Gastrocnemius medialis (tissue), 4 donors: ENCODE measurements at regions not wholly inside any gene's neighbourhood (a gene's known extent, or its start where the extent isn't known, plus 50 kb on each side); places are given as distances from the start of the nearest gene placed in this dataset.

Experiments used
- ATAC-seq, 2 donors: fragments of 150-250 bp; one replicate each; pipeline ENCODE4 v1.9.1; 2016
- DNase-seq, 2 donors: peaks; one replicate each; pipeline ENCODE4 v3.0.0-alpha.2; 2019
- H3K27ac ChIP-seq, 4 donors: fragments of 200-600 bp; sonication (generic); 1 replicate in 1 of 4; 2 replicates in 3 of 4; pipeline ENCODE4 v1.5.1; 2016 to 2018; ENCODE audit warnings: mild to moderate bottlenecking in 2 of 4, moderate library complexity in 1 of 4
- H3K27me3 ChIP-seq, 3 donors: fragments of 200-600 bp; sonication (generic) in 2 of 3; 1 replicate in 1 of 3; 2 replicates in 2 of 3; pipeline versions ENCODE4 v1.5.1 to v1.6.0; 2016 to 2019; ENCODE audit warnings: mild to moderate bottlenecking in 1 of 3, moderate library complexity in 1 of 3
- H3K36me3 ChIP-seq, 2 donors: fragments of 200-600 bp; sonication (generic) in 1 of 2; one replicate each; pipeline ENCODE4 v1.5.1; 2017 to 2018
- H3K4me1 ChIP-seq, 2 donors: fragments of 200-600 bp; sonication (generic) in 1 of 2; one replicate each; pipeline ENCODE4 v1.5.1; 2016 to 2017; ENCODE audit warnings: mild to moderate bottlenecking in 2 of 2
- H3K4me3 ChIP-seq, 4 donors: fragments of 200-600 bp; sonication (generic) in 3 of 4; 1 replicate in 1 of 4; 2 replicates in 3 of 4; pipeline ENCODE4 v1.5.1; 2016 to 2019; ENCODE audit warnings: mild to moderate bottlenecking in 2 of 4
- H3K9me3 ChIP-seq, 3 donors: fragments of 200-600 bp; sonication (generic) in 2 of 3; 1 replicate in 1 of 3; 2 replicates in 2 of 3; pipeline ENCODE4 v1.5.1; 2016 to 2019
- CTCF ChIP-seq, 5 experiments: fragments of 450-650 bp in 3 of 5; fragments of 200-600 bp in 2 of 5; sonication (generic) in 2 of 5; IDR thresholded peaks in 4 of 5; conservative IDR thresholded peaks in 1 of 5; 1 replicate in 4 of 5; 2 replicates in 1 of 5; pipeline ENCODE4 v1.5.1; 2016 to 2019; ENCODE audit warnings: antibody characterized with exemption in 5 of 5, mild to moderate bottlenecking in 3 of 5, moderate library complexity in 3 of 5
- POLR2A ChIP-seq, 2 donors: fragments of 450-650 bp; IDR thresholded peaks; one replicate each; pipeline ENCODE4 v1.6.1; 2017; ENCODE audit warnings: antibody characterized with exemption in 2 of 2, mild to moderate bottlenecking in 2 of 2, moderate library complexity in 2 of 2
- in situ Hi-C, 4 donors: fragments of 200-750 bp; cut with MboI; loops; one replicate each; pipeline versions ENCODE4 v1.15.0 to v1.8.0; 2017; ENCODE audit warnings: low sequenced_read_pairs in 4 of 4
- intact Hi-C: fragments of 100-400 bp; cut with DNase I; formaldehyde crosslinking; loops from one replicate; pipeline ENCODE4 v1.15.1; 2023; ENCODE audit warnings: low total_unique reads

GRCh38 chr4:56273391-56273790 lies 113.9 kb downstream of the AASDH start:
- no peaks in the 10 kb centered on the region for H3K9me3 ChIP-seq
- H3K36me3 ChIP-seq: no peaks in the 10 kb centered on the region
- TF ChIP-seq POLR2A (IDR thresholded peaks at IDR 0.05) (no peak), CTCF (IDR thresholded peaks at IDR 0.05 in 4 of 5, conservative IDR thresholded peaks at IDR 0.05 in 1 of 5) (no peak)
- ATAC-seq: no peak
- no peak overlapping the region for H3K4me3 ChIP-seq
- DNase-seq: no peak
- H3K27ac ChIP-seq: no peak overlapping the region
- in situ Hi-C loops (no loop called here), intact Hi-C loops (no loop called here)
- no peaks in the 10 kb centered on the region for H3K4me1 ChIP-seq
- no peaks in the 10 kb centered on the region for H3K27me3 ChIP-seq

- TF ChIP-seq POLR2A (IDR thresholded peaks at IDR 0.05) (no peak), CTCF (IDR thresholded peaks at IDR 0.05 in 4 of 5, conservative IDR thresholded peaks at IDR 0.05 in 1 of 5) (no peak)
- DNase-seq (no peak), ATAC-seq (no peak)
- Histone ChIP-seq H3K27me3 (no peaks in the 10 kb centered on the region), H3K27ac (no peak overlapping the region), H3K9me3 (no peaks in the 10 kb centered on the region), H3K4me3 (no peak overlapping the region), H3K4me1 (no peaks in the 10 kb centered on the region), H3K36me3 (no peaks in the 10 kb centered on the region)
- intact Hi-C loops: no loop called here
- in situ Hi-C loops: no loop called here
Observed at GRCh38 chr4:56272927-56273326, 114.4 kb downstream of the AASDH start.

GRCh38 chr4:56272003-56272402 lies 115.3 kb downstream of the AASDH start:
- TF ChIP-seq POLR2A (IDR thresholded peaks at IDR 0.05) (no peak), CTCF (IDR thresholded peaks at IDR 0.05 in 4 of 5, conservative IDR thresholded peaks at IDR 0.05 in 1 of 5) (no peak)
- H3K27me3 ChIP-seq: no peaks in the 10 kb centered on the region
- no peak overlapping the region for H3K4me3 ChIP-seq
- ATAC-seq: no peak
- DNase-seq: no peak
- intact Hi-C loops: no loop called here
- no peaks in the 10 kb centered on the region for H3K36me3 ChIP-seq
- no peaks in the 10 kb centered on the region for H3K4me1 ChIP-seq
- H3K27ac ChIP-seq: no peak overlapping the region
- in situ Hi-C loops: no loop called here
- no peaks in the 10 kb centered on the region for H3K9me3 ChIP-seq

GRCh38 chr4:56271131-56271530 lies 116.2 kb downstream of the AASDH start:
- no peaks in the 10 kb centered on the region for H3K36me3 ChIP-seq
- H3K4me3 ChIP-seq: no peak overlapping the region
- TF ChIP-seq CTCF (IDR thresholded peaks at IDR 0.05 in 4 of 5, conservative IDR thresholded peaks at IDR 0.05 in 1 of 5): no peak
- TF ChIP-seq POLR2A (IDR thresholded peaks at IDR 0.05): no peak
- no peak for ATAC-seq
- no peak for DNase-seq
- in situ Hi-C loops (no loop called here), intact Hi-C loops (no loop called here)
- H3K27ac ChIP-seq: no peak overlapping the region
- H3K4me1 ChIP-seq: no peaks in the 10 kb centered on the region
- no peaks in the 10 kb centered on the region for H3K9me3 ChIP-seq
- H3K27me3 ChIP-seq: no peaks in the 10 kb centered on the region

GRCh38 chr4:56267558-56267957 lies 119.7 kb downstream of the AASDH start:
- TF ChIP-seq POLR2A (IDR thresholded peaks at IDR 0.05) (no peak), CTCF (IDR thresholded peaks at IDR 0.05 in 4 of 5, conservative IDR thresholded peaks at IDR 0.05 in 1 of 5) (no peak)
- ATAC-seq: no peak
- in situ Hi-C loops: no loop called here
- intact Hi-C loops: no loop called here
- Histone ChIP-seq H3K36me3 (no peaks in the 10 kb centered on the region), H3K4me3 (no peak overlapping the region), H3K27me3 (no peaks in the 10 kb centered on the region), H3K27ac (no peak overlapping the region), H3K9me3 (no peaks in the 10 kb centered on the region), H3K4me1 (no peaks in the 10 kb centered on the region)
- no peak for DNase-seq
